Chondrocyte (in vitro differentiated cells): ENCODE measurements at regions not wholly inside any gene's neighbourhood (a gene's known extent, or its start where the extent isn't known, plus 50 kb on each side); places are given as distances from the start of the nearest gene placed in this dataset.

Source experiments
- DNase-seq: peaks from one replicate; pipeline ENCODE4 v3.0.0; 2021; ENCODE audit warnings: mixed read lengths, low spot score
- H3K27ac Mint-ChIP-seq: one replicate; pipeline ENCODE4 v1.8.0; 2021; ENCODE audit warnings: mild to moderate bottlenecking, moderate library complexity, mixed read lengths; ENCODE audit not compliant: unreplicated experiment
- H3K27me3 Mint-ChIP-seq: 2 replicates; pipeline ENCODE4 v1.8.0; 2021; ENCODE audit warnings: low read depth, mixed read lengths
- H3K36me3 Mint-ChIP-seq: 2 replicates; pipeline ENCODE4 v1.8.0; 2021; ENCODE audit warnings: low read depth, mixed read lengths
- H3K4me1 Mint-ChIP-seq: 2 replicates; pipeline ENCODE4 v1.8.0; 2021; ENCODE audit warnings: low read depth, mild to moderate bottlenecking, mixed read lengths
- H3K4me3 Mint-ChIP-seq: one replicate; pipeline ENCODE4 v1.8.0; 2021; ENCODE audit warnings: mild to moderate bottlenecking, moderate library complexity, mixed read lengths; ENCODE audit not compliant: unreplicated experiment
- H3K9me3 Mint-ChIP-seq: 2 replicates; pipeline ENCODE4 v1.8.0; 2021; ENCODE audit warnings: low read depth, mixed read lengths
- TF ChIP-seq, protein P1 (sequence below): fragments of 200-600 bp; sonication (generic); IDR thresholded peaks from 2 replicates; pipeline ENCODE4 v1.5.0; 2021; ENCODE audit warnings: antibody characterized with exemption, mild to moderate bottlenecking, moderate library complexity

DNA sequence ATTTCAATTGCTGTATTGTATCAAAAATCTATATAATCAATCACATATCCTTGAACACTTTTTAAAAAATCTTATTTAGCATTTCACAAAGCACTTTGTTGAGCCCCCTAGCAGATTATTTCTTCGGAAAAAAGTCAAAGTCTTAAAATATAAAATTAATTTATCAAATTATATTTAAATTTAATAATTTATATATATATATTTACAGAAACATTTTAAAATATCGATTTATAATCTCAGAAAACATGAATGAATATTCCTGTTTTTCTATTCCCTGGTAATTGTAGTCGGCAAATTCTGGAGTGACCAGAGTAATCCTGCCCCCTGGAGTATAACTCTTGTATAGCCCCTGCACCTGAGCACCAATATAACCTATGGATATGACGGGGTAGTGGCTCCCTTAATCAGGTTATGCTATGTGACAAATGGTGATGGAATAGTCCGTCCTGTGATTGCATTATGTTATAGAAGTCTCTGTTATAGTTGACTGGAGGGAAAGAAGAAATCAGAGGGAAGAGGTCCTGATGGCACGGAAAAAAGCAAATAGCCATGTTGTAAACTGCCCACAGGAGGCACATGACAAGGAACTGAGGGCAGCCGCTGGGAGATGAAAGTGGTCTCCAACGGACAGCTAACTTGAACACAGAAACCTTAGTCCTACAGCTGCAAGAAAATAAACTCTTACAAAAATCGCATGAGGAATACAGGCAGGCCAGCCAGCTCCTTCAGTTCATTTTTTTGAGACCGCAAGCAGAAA lies 1092.3 kb downstream of the ARAP2 start:
- H3K4me3 Mint-ChIP-seq = no peak overlapping the region
- H3K36me3 Mint-ChIP-seq = no peaks in the 10 kb centered on the region
- H3K4me1 Mint-ChIP-seq = no peaks in the 10 kb centered on the region
- TF ChIP-seq, protein P1, sequence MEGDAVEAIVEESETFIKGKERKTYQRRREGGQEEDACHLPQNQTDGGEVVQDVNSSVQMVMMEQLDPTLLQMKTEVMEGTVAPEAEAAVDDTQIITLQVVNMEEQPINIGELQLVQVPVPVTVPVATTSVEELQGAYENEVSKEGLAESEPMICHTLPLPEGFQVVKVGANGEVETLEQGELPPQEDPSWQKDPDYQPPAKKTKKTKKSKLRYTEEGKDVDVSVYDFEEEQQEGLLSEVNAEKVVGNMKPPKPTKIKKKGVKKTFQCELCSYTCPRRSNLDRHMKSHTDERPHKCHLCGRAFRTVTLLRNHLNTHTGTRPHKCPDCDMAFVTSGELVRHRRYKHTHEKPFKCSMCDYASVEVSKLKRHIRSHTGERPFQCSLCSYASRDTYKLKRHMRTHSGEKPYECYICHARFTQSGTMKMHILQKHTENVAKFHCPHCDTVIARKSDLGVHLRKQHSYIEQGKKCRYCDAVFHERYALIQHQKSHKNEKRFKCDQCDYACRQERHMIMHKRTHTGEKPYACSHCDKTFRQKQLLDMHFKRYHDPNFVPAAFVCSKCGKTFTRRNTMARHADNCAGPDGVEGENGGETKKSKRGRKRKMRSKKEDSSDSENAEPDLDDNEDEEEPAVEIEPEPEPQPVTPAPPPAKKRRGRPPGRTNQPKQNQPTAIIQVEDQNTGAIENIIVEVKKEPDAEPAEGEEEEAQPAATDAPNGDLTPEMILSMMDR = peak; percentile 80
- peaks cover 2% of the 10 kb centered on the region for H3K9me3 Mint-ChIP-seq
- H3K27ac Mint-ChIP-seq = no peak overlapping the region
- DNase-seq = no peak
- H3K27me3 Mint-ChIP-seq = no peaks in the 10 kb centered on the region

DNA sequence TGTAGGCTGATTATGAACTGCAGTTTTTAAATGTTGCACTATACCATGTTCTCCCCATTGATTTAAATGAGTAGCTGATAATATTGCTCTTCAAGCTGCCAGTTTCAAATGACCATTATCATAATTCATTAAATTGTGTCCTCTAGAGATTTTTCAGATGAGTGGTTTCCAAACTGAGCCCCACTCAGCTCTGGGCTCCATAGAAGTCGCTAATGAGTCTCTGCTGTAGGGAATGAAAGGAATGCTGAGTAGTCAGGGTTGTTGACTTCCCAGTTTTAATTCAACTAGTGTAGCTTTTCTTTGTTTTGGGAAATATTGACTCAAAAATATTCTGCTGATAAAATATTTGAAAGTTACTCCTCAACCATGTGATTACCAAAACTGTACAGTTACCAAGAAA lies 1081.1 kb downstream of the ARAP2 start:
- DNase-seq = no peak
- Mint-ChIP-seq H3K4me3 (no peak overlapping the region), H3K27ac (no peak overlapping the region), H3K27me3 (no peaks in the 10 kb centered on the region), H3K4me1 (no peaks in the 10 kb centered on the region), H3K36me3 (no peaks in the 10 kb centered on the region), H3K9me3 (peaks cover 2% of the 10 kb centered on the region)
- TF ChIP-seq, protein P1 = no peak

DNA sequence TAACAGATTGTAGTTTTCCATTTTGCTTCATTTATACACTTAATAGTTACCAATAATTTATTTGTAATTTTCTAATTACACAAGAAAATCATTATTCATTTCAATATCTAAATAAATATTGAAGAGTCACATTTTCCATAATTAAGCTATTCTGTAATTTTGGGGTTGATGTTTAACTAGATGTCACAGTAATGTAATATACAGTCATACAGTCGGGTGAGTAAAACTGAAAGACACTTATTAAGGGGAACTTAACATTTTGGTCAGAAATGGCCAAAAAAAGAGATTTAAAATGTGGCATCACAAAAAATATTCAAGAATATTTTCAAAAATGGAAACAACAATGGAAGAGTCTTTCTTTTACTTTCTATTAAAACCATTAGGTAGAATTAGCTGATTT lies 1080.3 kb downstream of the ARAP2 start:
- DNase-seq = no peak
- Mint-ChIP-seq H3K27me3 (no peaks in the 10 kb centered on the region), H3K36me3 (no peaks in the 10 kb centered on the region), H3K27ac (no peak overlapping the region), H3K9me3 (peaks cover 2% of the 10 kb centered on the region), H3K4me1 (no peaks in the 10 kb centered on the region), H3K4me3 (no peak overlapping the region)
- TF ChIP-seq, protein P1 = no peak

DNA sequence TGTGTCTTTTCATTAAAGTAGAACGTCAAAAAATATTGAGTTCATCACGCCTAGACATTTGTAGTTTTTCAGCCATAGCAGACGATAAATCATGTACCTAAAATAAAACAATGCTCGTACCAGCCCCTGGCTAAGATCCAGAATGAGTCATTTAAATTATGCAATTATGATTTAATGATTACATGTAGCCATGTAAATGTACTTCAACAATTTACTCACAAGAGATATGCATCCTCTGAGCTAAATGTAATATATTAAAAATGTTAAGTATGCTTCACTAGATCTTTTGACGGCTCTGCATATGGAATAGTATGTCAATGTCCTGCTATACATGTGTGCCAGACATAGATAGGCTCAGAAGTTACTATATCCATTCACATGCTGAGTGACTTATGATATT lies 1077.8 kb downstream of the ARAP2 start:
- no peak for DNase-seq
- H3K4me1 Mint-ChIP-seq = no peaks in the 10 kb centered on the region
- TF ChIP-seq, protein P1 = no peak
- H3K27ac Mint-ChIP-seq = no peak overlapping the region
- H3K27me3 Mint-ChIP-seq = no peaks in the 10 kb centered on the region
- peaks cover 2% of the 10 kb centered on the region for H3K9me3 Mint-ChIP-seq
- no peak overlapping the region for H3K4me3 Mint-ChIP-seq
- no peaks in the 10 kb centered on the region for H3K36me3 Mint-ChIP-seq

DNA sequence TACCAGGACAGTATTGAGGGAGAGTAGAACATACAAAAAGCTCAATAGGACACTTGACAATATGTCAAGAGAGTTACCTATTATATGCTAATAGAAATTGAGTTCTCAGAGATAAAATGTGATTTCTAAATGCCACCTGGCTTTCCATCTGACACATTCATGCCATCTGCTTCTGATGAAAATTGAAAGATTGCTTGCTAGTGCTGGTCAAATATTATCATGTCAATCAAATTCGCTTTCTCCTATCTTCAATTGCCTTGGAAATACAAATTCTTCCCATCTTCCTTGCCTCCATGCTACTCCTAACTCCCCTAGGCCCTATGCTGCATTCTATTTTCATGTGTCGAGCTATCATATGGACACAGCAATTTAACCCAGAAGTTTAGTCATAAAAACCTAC lies 1076.9 kb downstream of the ARAP2 start:
- TF ChIP-seq, protein P1 = no peak
- no peak overlapping the region for H3K27ac Mint-ChIP-seq
- no peak overlapping the region for H3K4me3 Mint-ChIP-seq
- peaks cover 2% of the 10 kb centered on the region for H3K9me3 Mint-ChIP-seq
- H3K36me3 Mint-ChIP-seq = no peaks in the 10 kb centered on the region
- no peaks in the 10 kb centered on the region for H3K27me3 Mint-ChIP-seq
- no peak for DNase-seq
- H3K4me1 Mint-ChIP-seq = no peaks in the 10 kb centered on the region
